H9 (cell line): ENCODE measurements at regions not wholly inside any gene's neighbourhood (a gene's known extent, or its start where the extent isn't known, plus 50 kb on each side); places are given as distances from the start of the nearest gene placed in this dataset.

Experiments used
- DNase-seq: peaks from one replicate; pipeline ENCODE4 v3.0.0-alpha.2; 2017
- H2AFZ ChIP-seq: one replicate; pipeline ENCODE4 v1.6.1; 2013; ENCODE audit warnings: mild to moderate bottlenecking, low read length, control low read depth, moderate library complexity
- H2AK5ac ChIP-seq: 2 replicates; pipeline ENCODE4 v1.6.1; 2013; ENCODE audit warnings: low read length, control low read depth, mixed read lengths; ENCODE audit not compliant: insufficient read length
- H2BK120ac ChIP-seq: one replicate; pipeline ENCODE4 v1.6.1; 2013; ENCODE audit warnings: low read depth, mild to moderate bottlenecking, low read length, control low read depth, inconsistent platforms; ENCODE audit not compliant: poor library complexity, severe bottlenecking
- H2BK12ac ChIP-seq: 2 replicates; pipeline ENCODE4 v1.6.1; 2013; ENCODE audit warnings: low read length, control low read depth, mixed read lengths, low read depth; ENCODE audit not compliant: insufficient read length
- H2BK15ac ChIP-seq: 2 replicates; pipeline ENCODE4 v1.6.1; 2013; ENCODE audit warnings: low read depth, low read length, control low read depth
- H2BK20ac ChIP-seq: one replicate; pipeline ENCODE4 v1.6.1; 2013; ENCODE audit warnings: low read depth, mild to moderate bottlenecking, low read length, control low read depth, inconsistent platforms; ENCODE audit not compliant: poor library complexity, severe bottlenecking
- H2BK5ac ChIP-seq: 2 replicates; pipeline ENCODE4 v1.6.1; 2013; ENCODE audit warnings: low read length, control low read depth, mixed read lengths; ENCODE audit not compliant: insufficient read length
- H3K14ac ChIP-seq: 2 replicates; pipeline ENCODE4 v1.6.1; 2013; ENCODE audit warnings: low read length, control low read depth; ENCODE audit not compliant: insufficient read depth
- H3K18ac ChIP-seq: 2 replicates; pipeline ENCODE4 v1.6.1; 2013; ENCODE audit warnings: low read depth, mild to moderate bottlenecking, mixed read lengths, low read length, control low read depth; ENCODE audit not compliant: insufficient read length
- H3K23ac ChIP-seq: 2 replicates; pipeline ENCODE4 v1.6.1; 2013; ENCODE audit warnings: low read length, control low read depth, mixed read lengths, low read depth; ENCODE audit not compliant: insufficient read length
- H3K23me2 ChIP-seq: 2 replicates; pipeline ENCODE4 v1.6.1; 2013; ENCODE audit warnings: low read depth, mild to moderate bottlenecking, mixed read lengths, low read length, control low read depth; ENCODE audit not compliant: insufficient read length, poor library complexity, severe bottlenecking
- H3K27ac ChIP-seq: 2 replicates; pipeline ENCODE4 v1.5.1; 2013; ENCODE audit warnings: low read length, control low read depth, mixed read lengths, low read depth; ENCODE audit not compliant: insufficient read length
- H3K27me3 ChIP-seq: 2 replicates; pipeline ENCODE4 v1.6.1; 2013; ENCODE audit warnings: low read length, control low read depth, inconsistent platforms; ENCODE audit not compliant: insufficient read depth
- H3K4ac ChIP-seq: 2 replicates; pipeline ENCODE4 v1.6.1; 2013; ENCODE audit warnings: low read depth, mild to moderate bottlenecking, control low read depth, inconsistent platforms, low read length, moderate library complexity
- H3K4me1 ChIP-seq: 2 replicates; pipeline ENCODE4 v1.6.1; 2013; ENCODE audit warnings: low read length, control low read depth, inconsistent platforms; ENCODE audit not compliant: insufficient read depth
- H3K4me2 ChIP-seq: 2 replicates; pipeline ENCODE4 v1.6.1; 2013; ENCODE audit warnings: low read length, control low read depth, mixed read lengths; ENCODE audit not compliant: insufficient read length, insufficient read depth
- H3K56ac ChIP-seq: 2 replicates; pipeline ENCODE4 v1.6.1; 2013; ENCODE audit warnings: low read depth, mild to moderate bottlenecking, mixed read lengths, low read length, control low read depth; ENCODE audit not compliant: insufficient read length
- H3K79me1 ChIP-seq: 2 replicates; pipeline ENCODE4 v1.6.1; 2013; ENCODE audit warnings: low read depth, mild to moderate bottlenecking, moderate library complexity, low read length, control low read depth, inconsistent platforms; ENCODE audit not compliant: insufficient read depth, poor library complexity, severe bottlenecking
- H3K79me2 ChIP-seq: 2 replicates; pipeline ENCODE4 v1.6.1; 2013; ENCODE audit warnings: low read length, control low read depth, inconsistent platforms; ENCODE audit not compliant: insufficient read depth
- H3K9ac ChIP-seq: 2 replicates; pipeline ENCODE4 v1.6.1; 2013; ENCODE audit warnings: low read length, control low read depth, mixed read lengths; ENCODE audit not compliant: insufficient read length; ENCODE audit errors: extremely low read depth
- H3K9me3 ChIP-seq: one replicate; pipeline ENCODE4 v1.6.1; 2013; ENCODE audit warnings: low read depth, low read length, inconsistent platforms; ENCODE audit not compliant: control insufficient read depth
- H3T11ph ChIP-seq: one replicate; pipeline ENCODE4 v1.6.1; 2013; ENCODE audit warnings: mild to moderate bottlenecking, low read length, control low read depth, inconsistent platforms
- H4K20me1 ChIP-seq: one replicate; pipeline ENCODE4 v1.6.1; 2013; ENCODE audit not compliant: control insufficient read depth, insufficient read length, insufficient read depth
- H4K5ac ChIP-seq: 2 replicates; pipeline ENCODE4 v1.6.1; 2013; ENCODE audit warnings: low read depth, mild to moderate bottlenecking, mixed read lengths, low read length, control low read depth; ENCODE audit not compliant: insufficient read length
- H4K8ac ChIP-seq: replicated peaks from 2 replicates; pipeline ENCODE4 v1.6.1; 2013; ENCODE audit warnings: low read length, control low read depth, mixed read lengths, low read depth; ENCODE audit not compliant: insufficient read length
- H4K91ac ChIP-seq: 2 replicates; pipeline ENCODE4 v1.6.1; 2013; ENCODE audit warnings: low read depth, mild to moderate bottlenecking, moderate library complexity, mixed read lengths, low read length, control low read depth; ENCODE audit not compliant: insufficient read length
- H3K27ac Mint-ChIP-seq, 3 experiments: 2 replicates in 2 of 3; 3 replicates in 1 of 3; pipeline ENCODE4 v1.8.0; 2020 to 2021; ENCODE audit warnings: mixed read lengths in 3 of 3, mild to moderate bottlenecking in 1 of 3, moderate library complexity in 1 of 3
- H3K27me3 Mint-ChIP-seq: 2 replicates; pipeline ENCODE4 v1.8.0; 2021; ENCODE audit warnings: low read depth, mild to moderate bottlenecking, moderate library complexity, mixed read lengths
- H3K36me3 Mint-ChIP-seq, 3 experiments: 2 replicates in 2 of 3; 3 replicates in 1 of 3; pipeline ENCODE4 v1.8.0; 2020 to 2021; ENCODE audit warnings: low read depth in 3 of 3, mixed read lengths in 3 of 3; ENCODE audit not compliant: insufficient read depth in 1 of 3
- H3K4me1 Mint-ChIP-seq, 2 experiments: 2 replicates each; pipeline ENCODE4 v1.8.0; 2020; ENCODE audit warnings: mixed read lengths in 2 of 2
- H3K4me3 Mint-ChIP-seq, 2 experiments: 2 replicates in 1 of 2; 3 replicates in 1 of 2; pipeline ENCODE4 v1.8.0; 2020 to 2021; ENCODE audit warnings: mild to moderate bottlenecking in 2 of 2, mixed read lengths in 2 of 2, moderate library complexity in 1 of 2
- H3K9me3 Mint-ChIP-seq, 2 experiments: 2 replicates in 1 of 2; 3 replicates in 1 of 2; pipeline ENCODE4 v1.8.0; 2020; ENCODE audit warnings: mild to moderate bottlenecking in 2 of 2, mixed read lengths in 2 of 2, moderate library complexity in 1 of 2
- CTCF ChIP-seq: fragments of 200-600 bp; sonication (generic); conservative IDR thresholded peaks from 3 replicates; pipeline ENCODE4 v1.8.0; 2021; ENCODE audit warnings: antibody characterized with exemption, mild to moderate bottlenecking
- WGBS: extraction: QIAGEN DNeasy Blood & Tissue Kit; methylation state at CpG from one replicate; pipeline ENCODE4 v1.1.7; 2013; ENCODE audit warnings: missing lambda C conversion rate, low lambda C conversion rate, mixed read lengths; ENCODE audit not compliant: insufficient read length; ENCODE audit errors: extremely low coverage; 5-methylcytosine and 5-hydroxymethylcytosine counted together

GRCh38 chr14:46399049-46399448 is 252.5 kb downstream of the RPL10L start:
- H3K4me3 Mint-ChIP-seq = no peak overlapping the region
- no peak overlapping the region for H2BK120ac ChIP-seq
- H2AFZ ChIP-seq = no peak overlapping the region
- no peak overlapping the region for H2BK20ac ChIP-seq
- no peak overlapping the region for H3K9ac ChIP-seq
- H3K79me2 ChIP-seq = no peaks in the 10 kb centered on the region
- H4K8ac ChIP-seq = no peak overlapping the region
- no peaks in the 10 kb centered on the region for H3K9me3 Mint-ChIP-seq
- peak overlapping the region; percentile 82 for H2BK12ac ChIP-seq
- no peaks in the 10 kb centered on the region for H3K79me1 ChIP-seq
- H3K56ac ChIP-seq = no peak overlapping the region
- no peak for TF ChIP-seq CTCF
- H3K9me3 ChIP-seq = no peaks in the 10 kb centered on the region
- H3K4me2 ChIP-seq = no peak overlapping the region
- no peaks in the 10 kb centered on the region for H4K20me1 ChIP-seq
- no peaks in the 10 kb centered on the region for H3K23me2 ChIP-seq
- H3K18ac ChIP-seq = no peak overlapping the region
- no peak overlapping the region for H4K5ac ChIP-seq
- H2BK15ac ChIP-seq = no peak overlapping the region
- no peak overlapping the region for H3K27ac Mint-ChIP-seq
- 100% methylated on average over 3 of the region's 5 CpGs for WGBS
- peaks cover 31 to 32% of the 10 kb centered on the region in 2 experiments for H3K4me1 Mint-ChIP-seq
- H3K23ac ChIP-seq = no peak overlapping the region
- H3K36me3 Mint-ChIP-seq = no peaks in the 10 kb centered on the region; a peak in 1 of 7 replicates
- H3K14ac ChIP-seq = no peak overlapping the region
- no peaks in the 10 kb centered on the region for H3K27me3 ChIP-seq
- H2AK5ac ChIP-seq = no peak overlapping the region
- H3K27ac ChIP-seq = no peak overlapping the region
- DNase-seq = no peak
- H2BK5ac ChIP-seq = no peak overlapping the region
- H4K91ac ChIP-seq = no peak overlapping the region
- no peaks in the 10 kb centered on the region for H3K27me3 Mint-ChIP-seq
- no peak overlapping the region for H3K4ac ChIP-seq
- no peak overlapping the region for H3T11ph ChIP-seq
- no peaks in the 10 kb centered on the region; the same call in 1 of the 2 replicates for H3K4me1 ChIP-seq
